Psoas muscle (tissue), 7 donors: ENCODE measurements at regions not wholly inside any gene's neighbourhood (a gene's known extent, or its start where the extent isn't known, plus 50 kb on each side); places are given as distances from the start of the nearest gene placed in this dataset.

ENCODE experiments used
- ATAC-seq, 4 donors: fragments of 200-7000 bp; cut with Tn5 transposase; one replicate each; pipeline ENCODE4 v1.9.1; 2020; ENCODE audit warnings: moderate library complexity in 3 of 4, mild to moderate bottlenecking in 2 of 4
- DNase-seq, 2 donors: peaks; one replicate each; pipeline ENCODE4 v3.0.0-alpha.2; 2020
- H3K27ac ChIP-seq: fragments of 200-600 bp; one replicate; pipeline ENCODE4 v1.8.0; 2022
- H3K27me3 ChIP-seq, 3 donors: fragments of 200-600 bp in 1 of 3; one replicate each; pipeline versions ENCODE4 v1.6.1 to v1.8.0; 2013 to 2022; ENCODE audit warnings: low read length in 2 of 3, mild to moderate bottlenecking in 2 of 3, moderate library complexity in 1 of 3; ENCODE audit not compliant: insufficient read depth in 3 of 3
- H3K36me3 ChIP-seq, 2 donors: fragments of 200-600 bp in 1 of 2; one replicate each; pipeline versions ENCODE4 v1.6.1 to v1.8.0; 2013 to 2022; ENCODE audit warnings: low read depth in 1 of 2, mild to moderate bottlenecking in 1 of 2, moderate library complexity in 1 of 2; ENCODE audit not compliant: insufficient read depth in 1 of 2
- H3K4me1 ChIP-seq: fragments of 200-600 bp; one replicate; pipeline ENCODE4 v1.8.0; 2022
- H3K4me3 ChIP-seq: fragments of 200-600 bp; one replicate; pipeline ENCODE4 v1.8.0; 2022; ENCODE audit warnings: mild to moderate bottlenecking
- H3K9me3 ChIP-seq: fragments of 200-600 bp; one replicate; pipeline ENCODE4 v1.8.0; 2022
- WGBS, 3 donors: extraction: QIAGEN DNeasy Blood & Tissue Kit; methylation state at CpG; one replicate each; pipeline versions ENCODE4 v1.1.6 to v1.1.7; 2013; 5-methylcytosine and 5-hydroxymethylcytosine counted together
- intact Hi-C, 2 donors: fragments of 100-400 bp; cut with DNase I; formaldehyde crosslinking; loops; one replicate each; pipeline versions ENCODE4 v1.11.0 to v1.14.2; 2022
- TF ChIP-seq, protein P1 (sequence below): fragments of 200-600 bp; IDR thresholded peaks from one replicate; pipeline ENCODE4 v1.8.0; 2022; ENCODE audit warnings: antibody characterized with exemption
- donor health status: healthy with polysubstance abuse.
- donor health status: DM: no; HTN: no; CAD: no; lungs with moderate emphysema.
- donor health status: Bipolar disorder and iron deficiency.
- donor health status: healthy.
- donor health status: DM: yes; HTN: yes; CAD: no.
- donor health status: DM: no; HTN: no; CAD: no.
- donor health status: DM: yes; HTN: yes; CAD: no.

GRCh38 chr11:10379426-10379825, 74.6 kb downstream of the ADM start:
- WGBS, 3 donors = 21 to 45% (median 21%) methylated on average over 1 of the region's 1 CpG
- peaks cover 30% of the 10 kb centered on the region for H3K4me1 ChIP-seq
- H3K27ac ChIP-seq = no peak overlapping the region
- H3K36me3 ChIP-seq = no peaks in the 10 kb centered on the region
- TF ChIP-seq, protein P1, sequence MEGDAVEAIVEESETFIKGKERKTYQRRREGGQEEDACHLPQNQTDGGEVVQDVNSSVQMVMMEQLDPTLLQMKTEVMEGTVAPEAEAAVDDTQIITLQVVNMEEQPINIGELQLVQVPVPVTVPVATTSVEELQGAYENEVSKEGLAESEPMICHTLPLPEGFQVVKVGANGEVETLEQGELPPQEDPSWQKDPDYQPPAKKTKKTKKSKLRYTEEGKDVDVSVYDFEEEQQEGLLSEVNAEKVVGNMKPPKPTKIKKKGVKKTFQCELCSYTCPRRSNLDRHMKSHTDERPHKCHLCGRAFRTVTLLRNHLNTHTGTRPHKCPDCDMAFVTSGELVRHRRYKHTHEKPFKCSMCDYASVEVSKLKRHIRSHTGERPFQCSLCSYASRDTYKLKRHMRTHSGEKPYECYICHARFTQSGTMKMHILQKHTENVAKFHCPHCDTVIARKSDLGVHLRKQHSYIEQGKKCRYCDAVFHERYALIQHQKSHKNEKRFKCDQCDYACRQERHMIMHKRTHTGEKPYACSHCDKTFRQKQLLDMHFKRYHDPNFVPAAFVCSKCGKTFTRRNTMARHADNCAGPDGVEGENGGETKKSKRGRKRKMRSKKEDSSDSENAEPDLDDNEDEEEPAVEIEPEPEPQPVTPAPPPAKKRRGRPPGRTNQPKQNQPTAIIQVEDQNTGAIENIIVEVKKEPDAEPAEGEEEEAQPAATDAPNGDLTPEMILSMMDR = no peak
- intact Hi-C loops = no loop called here
- no peaks in the 10 kb centered on the region for H3K9me3 ChIP-seq
- H3K27me3 ChIP-seq = no peaks in the 10 kb centered on the region
- no peak overlapping the region for H3K4me3 ChIP-seq
- ATAC-seq (peak in 1 of 4 donors; percentile 28), DNase-seq (no peak)

DNA sequence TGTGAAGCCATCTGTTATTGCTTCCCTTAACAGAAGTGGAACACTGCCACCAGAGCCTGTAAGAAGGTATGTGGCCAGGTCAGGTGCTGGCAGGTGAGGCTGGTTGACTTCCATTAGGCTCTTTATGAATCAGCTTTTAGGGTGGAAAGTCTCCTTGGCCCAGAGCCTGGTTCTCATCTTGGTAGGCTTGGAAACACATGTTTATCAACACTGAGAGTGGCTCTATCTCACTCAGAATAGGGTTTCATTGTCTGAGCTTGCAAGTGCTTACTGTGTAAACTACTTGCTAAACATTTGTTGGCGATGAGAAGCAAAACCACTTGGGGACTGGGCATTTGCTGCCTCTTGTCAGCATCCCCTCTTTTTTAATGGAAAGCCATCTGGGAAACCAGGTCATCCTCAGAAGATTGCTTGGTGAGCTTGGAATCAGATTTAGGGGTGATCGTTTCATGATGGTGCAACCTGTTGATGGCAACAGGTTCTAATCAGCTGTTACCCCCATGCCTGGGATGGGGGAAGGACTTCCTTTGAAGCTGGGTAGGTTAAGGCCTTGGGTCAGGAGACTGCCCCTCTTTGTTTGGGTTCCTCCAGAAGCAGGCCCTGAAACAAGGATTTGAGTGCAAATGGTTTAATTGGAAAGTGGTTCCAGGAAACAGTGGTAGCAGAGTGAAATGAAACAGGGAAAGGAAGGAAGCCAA, 75.0 kb upstream of the AMPD3 start:
- H3K27me3 ChIP-seq = no peaks in the 10 kb centered on the region
- ATAC-seq = peak in 1 of 4 donors; percentile 2
- 87 to 96% (median 94%) methylated on average over 2 of the region's 2 CpGs for WGBS, 3 donors
- no peaks in the 10 kb centered on the region for H3K9me3 ChIP-seq
- no peak for DNase-seq
- H3K4me3 ChIP-seq = no peak overlapping the region
- no peak overlapping the region for H3K27ac ChIP-seq
- TF ChIP-seq, protein P1 = no peak
- H3K36me3 ChIP-seq = no peaks in the 10 kb centered on the region
- intact Hi-C loops = no loop called here
- H3K4me1 ChIP-seq = peaks cover 24% of the 10 kb centered on the region

DNA sequence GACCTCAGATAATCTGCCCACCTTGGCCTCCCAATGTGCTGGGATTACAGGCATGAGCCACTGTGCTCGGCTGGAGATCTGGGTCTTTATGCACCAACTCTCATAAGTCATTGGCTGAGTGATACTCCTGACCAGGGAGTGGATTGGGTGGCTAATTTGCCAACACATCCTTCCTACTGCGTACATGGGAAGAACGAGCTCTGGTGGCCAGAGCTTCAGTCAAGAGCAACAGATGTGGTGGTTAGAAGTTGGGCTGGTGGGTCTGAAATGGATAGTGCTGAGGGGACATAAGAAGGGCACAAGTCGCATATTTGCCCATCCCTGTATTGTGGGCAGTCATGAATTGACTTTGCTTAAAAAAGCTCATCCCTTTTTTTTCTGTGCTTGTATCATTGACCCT, 74.1 kb upstream of the AMPD3 start:
- DNase-seq (no peak), ATAC-seq (no peak)
- intact Hi-C loops = no loop called here
- Histone ChIP-seq H3K4me1 (peaks cover 17% of the 10 kb centered on the region), H3K27ac (no peak overlapping the region), H3K27me3 (no peaks in the 10 kb centered on the region), H3K36me3 (no peaks in the 10 kb centered on the region), H3K4me3 (no peak overlapping the region), H3K9me3 (no peaks in the 10 kb centered on the region)
- TF ChIP-seq, protein P1 = no peak
- WGBS, 3 donors = 88 to 93% (median 90%) methylated on average over 4 of the region's 4 CpGs

- intact Hi-C loops = no loop called here
Observed at GRCh38 chr11:10381736-10382135, 73.3 kb upstream of the AMPD3 start.

More at GRCh38 chr11:10381736-10382135, 73.3 kb upstream of the AMPD3 start:
- Histone ChIP-seq H3K27ac (no peak overlapping the region), H3K27me3 (no peaks in the 10 kb centered on the region), H3K4me1 (peaks cover 11% of the 10 kb centered on the region), H3K9me3 (no peaks in the 10 kb centered on the region), H3K36me3 (no peaks in the 10 kb centered on the region), H3K4me3 (no peak overlapping the region)
- ATAC-seq (no peak), DNase-seq (no peak)
- TF ChIP-seq, protein P1 = no peak
